ENCODE measurements at regions not wholly inside any gene's neighbourhood (a gene's known extent, or its start where the extent isn't known, plus 50 kb on each side); places are given as distances from the start of the nearest gene placed in this dataset.

- Histone ChIP-seq H3K27me3 (ENCODE audit: control insufficient read depth, insufficient read depth, low read length) (no peaks in the 10 kb centered on the region), H3K4me3 (ENCODE audit: low read depth, low read length) (no peak overlapping the region), H3K36me3 (ENCODE audit: control insufficient read depth, insufficient read depth, low read length) (no peaks in the 10 kb centered on the region), H3K27ac (ENCODE audit: low read depth, low read length) (no peak overlapping the region), H3K9me3 (ENCODE audit: control insufficient read depth, insufficient read depth, low read length) (no peaks in the 10 kb centered on the region), H3K4me1 (ENCODE audit: control insufficient read depth, insufficient read depth, low read length) (peaks cover 12% of the 10 kb centered on the region; the same call in 1 of the 2 replicates), H3K9ac (ENCODE audit: low read depth, low read length) (no peak overlapping the region)
Measured at GRCh38 chr3:17972030-17972429, 229.6 kb upstream of the TBC1D5 start.

- Histone ChIP-seq H3K36me3 (ENCODE audit: control insufficient read depth, insufficient read depth, low read length) (no peaks in the 10 kb centered on the region), H3K27me3 (ENCODE audit: control insufficient read depth, insufficient read depth, low read length) (no peaks in the 10 kb centered on the region), H3K4me1 (ENCODE audit: control insufficient read depth, insufficient read depth, low read length) (peaks cover 12% of the 10 kb centered on the region; the same call in 1 of the 2 replicates), H3K4me3 (ENCODE audit: low read depth, low read length) (no peak overlapping the region), H3K9me3 (ENCODE audit: control insufficient read depth, insufficient read depth, low read length) (no peaks in the 10 kb centered on the region), H3K27ac (ENCODE audit: low read depth, low read length) (no peak overlapping the region), H3K9ac (ENCODE audit: low read depth, low read length) (no peak overlapping the region)
Measured at GRCh38 chr3:17969985-17970568, 227.6 kb upstream of the TBC1D5 start.

GRCh38 chr3:17969244-17969643, 226.8 kb upstream of the TBC1D5 start:
- Histone ChIP-seq H3K27me3 (ENCODE audit: control insufficient read depth, insufficient read depth, low read length) (no peaks in the 10 kb centered on the region), H3K9ac (ENCODE audit: low read depth, low read length) (no peak overlapping the region), H3K9me3 (ENCODE audit: control insufficient read depth, insufficient read depth, low read length) (no peaks in the 10 kb centered on the region), H3K4me3 (ENCODE audit: low read depth, low read length) (no peak overlapping the region), H3K4me1 (ENCODE audit: control insufficient read depth, insufficient read depth, low read length) (peaks cover 12% of the 10 kb centered on the region; the same call in 1 of the 2 replicates), H3K36me3 (ENCODE audit: control insufficient read depth, insufficient read depth, low read length) (no peaks in the 10 kb centered on the region), H3K27ac (ENCODE audit: low read depth, low read length) (no peak overlapping the region)

- H3K9me3 ChIP-seq (ENCODE audit: control insufficient read depth, insufficient read depth, low read length) = no peaks in the 10 kb centered on the region
- no peak overlapping the region for H3K27ac ChIP-seq (ENCODE audit: low read depth, low read length)
- H3K36me3 ChIP-seq (ENCODE audit: control insufficient read depth, insufficient read depth, low read length) = no peaks in the 10 kb centered on the region
- H3K4me1 ChIP-seq (ENCODE audit: control insufficient read depth, insufficient read depth, low read length) = peaks cover 3% of the 10 kb centered on the region; the same call in 1 of the 2 replicates
- H3K9ac ChIP-seq (ENCODE audit: low read depth, low read length) = no peak overlapping the region
- no peak overlapping the region for H3K4me3 ChIP-seq (ENCODE audit: low read depth, low read length)
- no peaks in the 10 kb centered on the region for H3K27me3 ChIP-seq (ENCODE audit: control insufficient read depth, insufficient read depth, low read length)
Measured at GRCh38 chr3:17967953-17968607, 225.6 kb upstream of the TBC1D5 start.

GRCh38 chr3:17967111-17967510, 224.7 kb upstream of the TBC1D5 start:
- Histone ChIP-seq H3K4me3 (ENCODE audit: low read depth, low read length) (no peak overlapping the region), H3K27ac (ENCODE audit: low read depth, low read length) (no peak overlapping the region), H3K9ac (ENCODE audit: low read depth, low read length) (no peak overlapping the region), H3K36me3 (ENCODE audit: control insufficient read depth, insufficient read depth, low read length) (no peaks in the 10 kb centered on the region), H3K9me3 (ENCODE audit: control insufficient read depth, insufficient read depth, low read length) (no peaks in the 10 kb centered on the region), H3K4me1 (ENCODE audit: control insufficient read depth, insufficient read depth, low read length) (no peaks in the 10 kb centered on the region), H3K27me3 (ENCODE audit: control insufficient read depth, insufficient read depth, low read length) (no peaks in the 10 kb centered on the region)

GRCh38 chr3:17965331-17965730, 222.9 kb upstream of the TBC1D5 start:
- Histone ChIP-seq H3K9me3 (ENCODE audit: control insufficient read depth, insufficient read depth, low read length) (no peaks in the 10 kb centered on the region), H3K27ac (ENCODE audit: low read depth, low read length) (no peak overlapping the region), H3K27me3 (ENCODE audit: control insufficient read depth, insufficient read depth, low read length) (no peaks in the 10 kb centered on the region), H3K36me3 (ENCODE audit: control insufficient read depth, insufficient read depth, low read length) (no peaks in the 10 kb centered on the region), H3K4me1 (ENCODE audit: control insufficient read depth, insufficient read depth, low read length) (no peaks in the 10 kb centered on the region), H3K9ac (ENCODE audit: low read depth, low read length) (no peak overlapping the region), H3K4me3 (ENCODE audit: low read depth, low read length) (no peak overlapping the region)

GRCh38 chr3:17964108-17964507, 221.7 kb upstream of the TBC1D5 start:
- Histone ChIP-seq H3K27me3 (ENCODE audit: control insufficient read depth, insufficient read depth, low read length) (no peaks in the 10 kb centered on the region), H3K27ac (ENCODE audit: low read depth, low read length) (no peak overlapping the region), H3K9ac (ENCODE audit: low read depth, low read length) (no peak overlapping the region), H3K4me3 (ENCODE audit: low read depth, low read length) (no peak overlapping the region), H3K36me3 (ENCODE audit: control insufficient read depth, insufficient read depth, low read length) (no peaks in the 10 kb centered on the region), H3K9me3 (ENCODE audit: control insufficient read depth, insufficient read depth, low read length) (no peaks in the 10 kb centered on the region), H3K4me1 (ENCODE audit: control insufficient read depth, insufficient read depth, low read length) (no peaks in the 10 kb centered on the region)

GRCh38 chr3:17955411-17955810, 213.0 kb upstream of the TBC1D5 start:
- Histone ChIP-seq H3K9me3 (ENCODE audit: control insufficient read depth, insufficient read depth, low read length) (no peaks in the 10 kb centered on the region), H3K9ac (ENCODE audit: low read depth, low read length) (no peak overlapping the region), H3K36me3 (ENCODE audit: control insufficient read depth, insufficient read depth, low read length) (no peaks in the 10 kb centered on the region), H3K27ac (ENCODE audit: low read depth, low read length) (no peak overlapping the region), H3K27me3 (ENCODE audit: control insufficient read depth, insufficient read depth, low read length) (no peaks in the 10 kb centered on the region), H3K4me1 (ENCODE audit: control insufficient read depth, insufficient read depth, low read length) (no peaks in the 10 kb centered on the region), H3K4me3 (ENCODE audit: low read depth, low read length) (no peak overlapping the region)

GRCh38 chr3:17954801-17955200, 212.4 kb upstream of the TBC1D5 start:
- Histone ChIP-seq H3K9me3 (ENCODE audit: control insufficient read depth, insufficient read depth, low read length) (no peaks in the 10 kb centered on the region), H3K27ac (ENCODE audit: low read depth, low read length) (no peak overlapping the region), H3K4me3 (ENCODE audit: low read depth, low read length) (no peak overlapping the region), H3K9ac (ENCODE audit: low read depth, low read length) (no peak overlapping the region), H3K27me3 (ENCODE audit: control insufficient read depth, insufficient read depth, low read length) (no peaks in the 10 kb centered on the region), H3K4me1 (ENCODE audit: control insufficient read depth, insufficient read depth, low read length) (no peaks in the 10 kb centered on the region), H3K36me3 (ENCODE audit: control insufficient read depth, insufficient read depth, low read length) (no peaks in the 10 kb centered on the region)

- no peaks in the 10 kb centered on the region for H3K36me3 ChIP-seq (ENCODE audit: control insufficient read depth, insufficient read depth, low read length)
- H3K27ac ChIP-seq (ENCODE audit: low read depth, low read length) = no peak overlapping the region
- no peaks in the 10 kb centered on the region for H3K27me3 ChIP-seq (ENCODE audit: control insufficient read depth, insufficient read depth, low read length)
- H3K4me3 ChIP-seq (ENCODE audit: low read depth, low read length) = no peak overlapping the region
- no peak overlapping the region for H3K9ac ChIP-seq (ENCODE audit: low read depth, low read length)
- peaks cover 3% of the 10 kb centered on the region; the same call in 1 of the 2 replicates for H3K4me1 ChIP-seq (ENCODE audit: control insufficient read depth, insufficient read depth, low read length)
- no peaks in the 10 kb centered on the region for H3K9me3 ChIP-seq (ENCODE audit: control insufficient read depth, insufficient read depth, low read length)
Measured at GRCh38 chr3:17951241-17951640, 208.8 kb upstream of the TBC1D5 start.

- no peaks in the 10 kb centered on the region for H3K36me3 ChIP-seq (ENCODE audit: control insufficient read depth, insufficient read depth, low read length)
- no peaks in the 10 kb centered on the region for H3K9me3 ChIP-seq (ENCODE audit: control insufficient read depth, insufficient read depth, low read length)
- no peaks in the 10 kb centered on the region for H3K27me3 ChIP-seq (ENCODE audit: control insufficient read depth, insufficient read depth, low read length)
- H3K27ac ChIP-seq (ENCODE audit: low read depth, low read length) = no peak overlapping the region
- H3K9ac ChIP-seq (ENCODE audit: low read depth, low read length) = no peak overlapping the region
- H3K4me1 ChIP-seq (ENCODE audit: control insufficient read depth, insufficient read depth, low read length) = peaks cover 14% of the 10 kb centered on the region
- no peak overlapping the region for H3K4me3 ChIP-seq (ENCODE audit: low read depth, low read length)
Measured at GRCh38 chr3:17949101-17949500, 206.7 kb upstream of the TBC1D5 start.

Measured in HUES48 (cell line).